ENCODE measurements at regions not wholly inside any gene's neighbourhood (a gene's known extent, or its start where the extent isn't known, plus 50 kb on each side); places are given as distances from the start of the nearest gene placed in this dataset.

DNA sequence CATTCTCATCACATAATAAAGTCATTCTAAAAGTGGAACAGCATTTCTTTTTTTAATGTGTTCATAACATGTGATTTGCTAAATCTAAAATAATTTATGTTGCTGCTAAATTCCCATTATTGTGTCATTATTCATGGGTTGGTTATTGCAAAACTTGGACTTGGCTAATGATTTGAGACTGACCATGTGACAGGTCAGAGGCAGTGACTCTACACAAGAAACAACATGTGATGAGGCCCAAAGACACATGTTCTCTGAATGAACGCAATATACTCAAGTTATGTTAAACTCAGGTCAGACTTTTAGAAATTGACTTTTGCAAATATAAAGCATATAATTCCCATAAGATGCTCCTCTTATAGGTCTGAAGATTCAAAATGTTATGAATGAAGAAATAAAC is 566.1 kb downstream of the TBL1XR1 start:
- no peak overlapping the region for H3K4me2 ChIP-seq
- no peak overlapping the region for H3K27ac ChIP-seq
- no peak for DNase-seq (ENCODE audit: low spot score)
- H4K20me1 ChIP-seq (ENCODE audit: insufficient read depth, poor library complexity, severe bottlenecking) = no peaks in the 10 kb centered on the region
- 91% methylated on average over 1 of the region's 1 CpG for WGBS (ENCODE audit: low lambda C conversion rate, missing lambda C conversion rate)
- H3K79me2 ChIP-seq = no peaks in the 10 kb centered on the region
- H3K36me3 ChIP-seq (replicated peaks; ENCODE audit: insufficient read depth, low read depth) = no peaks in the 10 kb centered on the region
- no peaks in the 10 kb centered on the region for H3K27me3 ChIP-seq
- TF ChIP-seq EZH2phosphoT487 (IDR thresholded peaks at IDR 0.05; ENCODE audit: low read depth, severe bottlenecking, unreplicated experiment) (no peak), EZH2 (IDR thresholded peaks at IDR 0.05; ENCODE audit: borderline replicate concordance) (no peak)
- TF ChIP-seq, protein P1, sequence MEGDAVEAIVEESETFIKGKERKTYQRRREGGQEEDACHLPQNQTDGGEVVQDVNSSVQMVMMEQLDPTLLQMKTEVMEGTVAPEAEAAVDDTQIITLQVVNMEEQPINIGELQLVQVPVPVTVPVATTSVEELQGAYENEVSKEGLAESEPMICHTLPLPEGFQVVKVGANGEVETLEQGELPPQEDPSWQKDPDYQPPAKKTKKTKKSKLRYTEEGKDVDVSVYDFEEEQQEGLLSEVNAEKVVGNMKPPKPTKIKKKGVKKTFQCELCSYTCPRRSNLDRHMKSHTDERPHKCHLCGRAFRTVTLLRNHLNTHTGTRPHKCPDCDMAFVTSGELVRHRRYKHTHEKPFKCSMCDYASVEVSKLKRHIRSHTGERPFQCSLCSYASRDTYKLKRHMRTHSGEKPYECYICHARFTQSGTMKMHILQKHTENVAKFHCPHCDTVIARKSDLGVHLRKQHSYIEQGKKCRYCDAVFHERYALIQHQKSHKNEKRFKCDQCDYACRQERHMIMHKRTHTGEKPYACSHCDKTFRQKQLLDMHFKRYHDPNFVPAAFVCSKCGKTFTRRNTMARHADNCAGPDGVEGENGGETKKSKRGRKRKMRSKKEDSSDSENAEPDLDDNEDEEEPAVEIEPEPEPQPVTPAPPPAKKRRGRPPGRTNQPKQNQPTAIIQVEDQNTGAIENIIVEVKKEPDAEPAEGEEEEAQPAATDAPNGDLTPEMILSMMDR (IDR thresholded peaks at IDR 0.05; ENCODE audit: poor library complexity) = no peak
- no peaks in the 10 kb centered on the region for H3K4me1 ChIP-seq (ENCODE audit: insufficient read depth)
- no peak overlapping the region for H2AFZ ChIP-seq
- no peaks in the 10 kb centered on the region for H3K9me3 ChIP-seq (ENCODE audit: low read depth)
- no peak overlapping the region for H3K4me3 ChIP-seq
- H3K9me2 ChIP-seq (replicated peaks; ENCODE audit: insufficient read depth) = no peaks in the 10 kb centered on the region

DNA sequence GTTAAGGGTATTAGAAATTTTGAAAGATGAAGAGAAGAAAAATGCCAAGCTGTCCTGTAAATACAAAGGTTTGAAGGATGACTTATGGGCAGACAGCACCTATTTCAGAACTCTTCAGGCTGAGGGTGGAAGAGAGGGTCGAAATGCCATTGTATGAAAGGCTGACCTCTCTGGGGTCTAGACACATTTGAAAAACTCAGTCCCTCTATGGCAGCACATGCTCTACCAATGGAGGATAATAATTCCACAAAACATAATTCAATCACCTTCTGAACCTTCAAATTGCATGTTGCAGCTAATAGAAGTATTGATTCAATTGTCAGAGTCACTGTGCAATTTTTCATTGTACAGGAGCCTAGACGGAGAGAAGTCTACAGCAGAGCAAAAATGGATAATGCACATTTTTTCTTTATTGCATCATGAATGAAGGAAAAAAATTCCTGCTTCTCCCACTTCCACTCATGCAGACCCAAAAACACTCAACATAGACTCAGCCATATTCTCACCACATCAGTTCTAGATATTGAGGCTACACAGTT is 569.1 kb downstream of the TBL1XR1 start:
- Histone ChIP-seq H3K9me2 (replicated peaks; ENCODE audit: insufficient read depth) (no peaks in the 10 kb centered on the region), H2AFZ (no peak overlapping the region), H3K36me3 (replicated peaks; ENCODE audit: insufficient read depth, low read depth) (no peaks in the 10 kb centered on the region), H3K79me2 (no peaks in the 10 kb centered on the region), H3K4me3 (no peak overlapping the region), H3K27me3 (no peaks in the 10 kb centered on the region), H3K27ac (no peak overlapping the region), H4K20me1 (ENCODE audit: insufficient read depth, poor library complexity, severe bottlenecking) (no peaks in the 10 kb centered on the region), H3K4me2 (no peak overlapping the region), H3K9me3 (ENCODE audit: low read depth) (no peaks in the 10 kb centered on the region), H3K4me1 (ENCODE audit: insufficient read depth) (no peaks in the 10 kb centered on the region)
- TF ChIP-seq, protein P1 (IDR thresholded peaks at IDR 0.05; ENCODE audit: poor library complexity) = no peak
- TF ChIP-seq EZH2 (IDR thresholded peaks at IDR 0.05; ENCODE audit: borderline replicate concordance) (no peak), EZH2phosphoT487 (IDR thresholded peaks at IDR 0.05; ENCODE audit: low read depth, severe bottlenecking, unreplicated experiment) (no peak)
- WGBS (ENCODE audit: low lambda C conversion rate, missing lambda C conversion rate) = 94% methylated on average over 2 of the region's 2 CpGs
- DNase-seq (ENCODE audit: low spot score) = no peak

DNA sequence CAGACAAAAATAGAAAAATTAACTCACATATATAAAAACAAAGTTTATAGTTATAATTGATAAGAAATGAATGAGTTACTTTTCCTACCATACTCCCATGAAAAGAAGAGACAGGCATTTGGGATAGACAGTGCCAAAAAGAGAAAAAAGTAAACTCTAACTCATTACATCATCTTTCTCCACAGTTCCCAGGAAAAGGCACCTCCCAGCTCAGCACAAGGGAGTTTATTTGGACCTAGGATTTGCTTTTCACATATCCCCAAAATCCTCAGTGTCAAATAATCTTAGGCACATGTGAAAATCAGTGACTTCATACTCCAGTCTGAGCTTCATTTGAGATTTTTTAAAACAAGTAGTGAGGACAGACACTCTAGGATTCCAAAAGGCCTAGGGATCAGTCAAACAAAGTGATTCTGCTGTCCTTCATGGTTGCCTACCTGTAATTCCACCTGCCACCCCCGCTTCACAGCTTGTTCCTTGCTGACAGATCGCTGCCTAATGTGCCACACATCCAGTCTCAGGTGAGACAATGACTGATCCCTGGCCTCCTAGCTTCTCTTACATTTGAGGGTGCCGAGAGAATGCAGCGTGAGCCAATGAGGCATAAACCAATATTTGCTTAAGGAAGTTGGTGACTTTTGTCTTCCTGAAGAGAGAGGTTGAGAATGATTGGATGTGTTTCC is 573.7 kb downstream of the TBL1XR1 start:
- no peaks in the 10 kb centered on the region for H3K27me3 ChIP-seq
- no peak for DNase-seq (ENCODE audit: low spot score)
- H3K36me3 ChIP-seq (replicated peaks; ENCODE audit: insufficient read depth, low read depth) = no peaks in the 10 kb centered on the region
- no peaks in the 10 kb centered on the region for H4K20me1 ChIP-seq (ENCODE audit: insufficient read depth, poor library complexity, severe bottlenecking)
- TF ChIP-seq, protein P1 (IDR thresholded peaks at IDR 0.05; ENCODE audit: poor library complexity) = no peak
- TF ChIP-seq EZH2 (IDR thresholded peaks at IDR 0.05; ENCODE audit: borderline replicate concordance) = no peak
- TF ChIP-seq EZH2phosphoT487 (IDR thresholded peaks at IDR 0.05; ENCODE audit: low read depth, severe bottlenecking, unreplicated experiment) = no peak
- 70% methylated on average over 4 of the region's 4 CpGs for WGBS (ENCODE audit: low lambda C conversion rate, missing lambda C conversion rate)
- no peaks in the 10 kb centered on the region for H3K4me1 ChIP-seq (ENCODE audit: insufficient read depth)
- no peaks in the 10 kb centered on the region for H3K9me2 ChIP-seq (replicated peaks; ENCODE audit: insufficient read depth)
- no peak overlapping the region for H3K4me2 ChIP-seq
- H3K27ac ChIP-seq = no peak overlapping the region
- H2AFZ ChIP-seq = no peak overlapping the region
- H3K79me2 ChIP-seq = no peaks in the 10 kb centered on the region
- H3K9me3 ChIP-seq (ENCODE audit: low read depth) = no peaks in the 10 kb centered on the region
- no peak overlapping the region for H3K4me3 ChIP-seq

All from hepatocyte (in vitro differentiated cells).